ENCODE measurements at regions not wholly inside any gene's neighbourhood (a gene's known extent, or its start where the extent isn't known, plus 50 kb on each side); places are given as distances from the start of the nearest gene placed in this dataset.

- RAD21 ChIA-PET (ENCODE audit: low non-redundant PET in 1 of 2, low total read pairs in 2 of 2, uncharacterized antibody in 2 of 2, unreplicated experiment in 2 of 2) = no interaction called here
- Histone ChIP-seq H3K9ac (ENCODE audit: low read length) (no peak overlapping the region), H3K27ac (ENCODE audit: low read depth, low read length) (no peak overlapping the region), H3K9me2 (ENCODE audit: insufficient read depth) (no peaks in the 10 kb centered on the region), H3K27me3 (ENCODE audit: insufficient read depth, low read length) (no peaks in the 10 kb centered on the region), H3K79me2 (ENCODE audit: insufficient read depth, low read length) (no peaks in the 10 kb centered on the region), H3K4me1 (ENCODE audit: control insufficient read depth in 1 of 2, insufficient read depth in 2 of 2, low read length in 2 of 2) (peaks cover 5 to 9% of the 10 kb centered on the region in 2 experiments; a peak in 2 of 4 replicates), H3K4me2 (ENCODE audit: low read length) (no peak overlapping the region), H3K9me3 (ENCODE audit: control insufficient read depth in 1 of 2, insufficient read depth in 1 of 2, low read depth in 1 of 2, low read length in 2 of 2) (no peaks in the 10 kb centered on the region), H3K4me3 (replicated peaks in 1 of 2; ENCODE audit: low read depth in 1 of 2, low read length in 2 of 2) (no peak overlapping the region), H3K36me3 (ENCODE audit: control insufficient read depth in 1 of 2, insufficient read depth in 2 of 2, low read length in 2 of 2) (no peaks in the 10 kb centered on the region), H2AFZ (ENCODE audit: low read depth, low read length, poor library complexity, severe bottlenecking) (no peak overlapping the region), H4K20me1 (ENCODE audit: insufficient read depth) (no peaks in the 10 kb centered on the region)
- POLR2A ChIA-PET = no interaction called here
- no TSS peak for BruUV-seq (replicated peaks)
- no peak for TF ChIP-seq POLR2AphosphoS5 (IDR thresholded peaks at IDR 0.05; ENCODE audit: low read depth, low read length)
- TF ChIP-seq RAD21 (IDR thresholded peaks at IDR 0.05; ENCODE audit: low read depth) = no peak
- TF ChIP-seq SRF (IDR thresholded peaks at IDR 0.05; ENCODE audit: low read depth) = no peak
- TF ChIP-seq CBX3 (IDR thresholded peaks at IDR 0.05; ENCODE audit: low read depth) = no peak
- TF ChIP-seq ELF1 (IDR thresholded peaks at IDR 0.05; ENCODE audit: borderline replicate concordance, low read depth) = no peak
- TF ChIP-seq FOSL1 (IDR thresholded peaks at IDR 0.05; ENCODE audit: low read depth) = no peak
- TF ChIP-seq EZH2phosphoT487 (IDR thresholded peaks at IDR 0.05; ENCODE audit: borderline replicate concordance) = no peak
- ATAC-seq (no peak), DNase-seq (ENCODE audit: low read depth, low spot score) (no peak)
- CTCF ChIA-PET = interaction anchor here (1.0 to 1.9 kb wide), 2 partner anchors 8 to 811 kb away, joined by 3 to 8 read pairs; no protein-coding TSS in a partner anchor
- intact Hi-C loops (cut with micrococcal nuclease) = loop anchor here (10.0 kb wide), 1 partner anchor 381 kb away; no protein-coding TSS in a partner anchor
Measured at GRCh38 chr12:46936042-46936441, 110.2 kb upstream of the SLC38A4 start.

- no peak for DNase-seq (ENCODE audit: low read depth, low spot score)
- no peaks in the 10 kb centered on the region for H3K9me2 ChIP-seq (ENCODE audit: insufficient read depth)
- ChIA-PET CTCF (no interaction called here), RAD21 (ENCODE audit: low non-redundant PET in 1 of 2, low total read pairs in 2 of 2, uncharacterized antibody in 2 of 2, unreplicated experiment in 2 of 2) (no interaction called here), POLR2A (no interaction called here)
- H3K4me3 ChIP-seq (replicated peaks in 1 of 2; ENCODE audit: low read depth in 1 of 2, low read length in 2 of 2) = no peak overlapping the region
- intact Hi-C loops (cut with micrococcal nuclease) = loop anchor here (10.0 kb wide), 1 partner anchor 383 kb away; no protein-coding TSS in a partner anchor
- H3K27me3 ChIP-seq (ENCODE audit: insufficient read depth, low read length) = no peaks in the 10 kb centered on the region
- H3K9ac ChIP-seq (ENCODE audit: low read length) = no peak overlapping the region
- no TSS peak for BruUV-seq (replicated peaks)
- no peaks in the 10 kb centered on the region for H3K9me3 ChIP-seq (ENCODE audit: control insufficient read depth in 1 of 2, insufficient read depth in 1 of 2, low read depth in 1 of 2, low read length in 2 of 2)
- no peaks in the 10 kb centered on the region for H3K36me3 ChIP-seq (ENCODE audit: control insufficient read depth in 1 of 2, insufficient read depth in 2 of 2, low read length in 2 of 2)
- no peak for TF ChIP-seq EZH2phosphoT487 (IDR thresholded peaks at IDR 0.05; ENCODE audit: borderline replicate concordance)
- no peak for TF ChIP-seq CBX3 (IDR thresholded peaks at IDR 0.05; ENCODE audit: low read depth)
- TF ChIP-seq POLR2A (IDR thresholded peaks at IDR 0.05; ENCODE audit: borderline replicate concordance, extremely low read depth, insufficient read depth, insufficient read length) = no peak
- no peak for TF ChIP-seq POLR2AphosphoS5 (IDR thresholded peaks at IDR 0.05; ENCODE audit: low read depth, low read length)
- no peak for TF ChIP-seq ZNF274 (IDR thresholded peaks at IDR 0.05; ENCODE audit: low read depth, low read length)
- no peak for TF ChIP-seq FOSL1 (IDR thresholded peaks at IDR 0.05; ENCODE audit: low read depth)
- no peak for TF ChIP-seq MAX (IDR thresholded peaks at IDR 0.05)
- no peak for TF ChIP-seq SP1 (IDR thresholded peaks at IDR 0.05; ENCODE audit: low read depth)
- TF ChIP-seq ZFX (IDR thresholded peaks at IDR 0.05) = no peak
- TF ChIP-seq ZBTB33 (IDR thresholded peaks at IDR 0.05; ENCODE audit: extremely low read depth, insufficient replicate concordance, low read length) = no peak
- no peak for TF ChIP-seq YY1 (IDR thresholded peaks at IDR 0.05; ENCODE audit: extremely low read depth, insufficient replicate concordance, low read depth, low read length)
- TF ChIP-seq CEBPB (IDR thresholded peaks at IDR 0.05; ENCODE audit: low read depth) = no peak
- TF ChIP-seq SRF (IDR thresholded peaks at IDR 0.05; ENCODE audit: low read depth) = no peak
- TF ChIP-seq, protein P1, sequence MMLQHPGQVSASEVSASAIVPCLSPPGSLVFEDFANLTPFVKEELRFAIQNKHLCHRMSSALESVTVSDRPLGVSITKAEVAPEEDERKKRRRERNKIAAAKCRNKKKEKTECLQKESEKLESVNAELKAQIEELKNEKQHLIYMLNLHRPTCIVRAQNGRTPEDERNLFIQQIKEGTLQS (IDR thresholded peaks at IDR 0.05) = no peak
- no peak for TF ChIP-seq EGR1 (IDR thresholded peaks at IDR 0.05; ENCODE audit: low read depth)
- TF ChIP-seq SIN3A (IDR thresholded peaks at IDR 0.05; ENCODE audit: low read depth) = no peak
- no peak overlapping the region for H3K27ac ChIP-seq (ENCODE audit: low read depth, low read length)
- no peak overlapping the region; the same call in 1 of the 2 replicates for H3K4me2 ChIP-seq (ENCODE audit: low read length)
- no peak overlapping the region for H2AFZ ChIP-seq (ENCODE audit: low read depth, low read length, poor library complexity, severe bottlenecking)
- no peaks in the 10 kb centered on the region for H4K20me1 ChIP-seq (ENCODE audit: insufficient read depth)
- no peaks in the 10 kb centered on the region for H3K79me2 ChIP-seq (ENCODE audit: insufficient read depth, low read length)
- H3K4me1 ChIP-seq (ENCODE audit: control insufficient read depth in 1 of 2, insufficient read depth in 2 of 2, low read length in 2 of 2) = peaks cover 5 to 15% of the 10 kb centered on the region in 2 experiments; a peak in 2 of 4 replicates
- no peak for ATAC-seq
Measured at GRCh38 chr12:46938071-46938678, 112.4 kb upstream of the SLC38A4 start.
